Liver (tissue), 8 donors: ENCODE measurements at regions not wholly inside any gene's neighbourhood (a gene's known extent, or its start where the extent isn't known, plus 50 kb on each side); places are given as distances from the start of the nearest gene placed in this dataset.

Experiments
- DNase-seq: peaks from one replicate; pipeline ENCODE4 v3.0.0-alpha.2; 2017; ENCODE audit warnings: low spot score
- H3K27ac ChIP-seq, 2 donors: one replicate each; pipeline ENCODE4 v1.7.0; 2013; ENCODE audit warnings: inconsistent platforms in 2 of 2, low read length in 2 of 2, control low read depth in 1 of 2, low read depth in 1 of 2, mild to moderate bottlenecking in 1 of 2
- H3K27me3 ChIP-seq, 4 donors: one replicate each; pipeline versions ENCODE4 v1.6.1 to v1.7.0; 2013; ENCODE audit warnings: low read length in 3 of 4, inconsistent platforms in 1 of 4, mild to moderate bottlenecking in 1 of 4, moderate library complexity in 1 of 4; ENCODE audit not compliant: control insufficient read depth in 4 of 4, insufficient read depth in 4 of 4
- H3K36me3 ChIP-seq, 4 donors: one replicate each; pipeline versions ENCODE4 v1.6.1 to v1.7.0; 2013; ENCODE audit warnings: low read length in 3 of 4, mild to moderate bottlenecking in 3 of 4, low read depth in 1 of 4, moderate library complexity in 1 of 4; ENCODE audit not compliant: control insufficient read depth in 4 of 4, insufficient read depth in 3 of 4
- H3K4me1 ChIP-seq, 4 donors: one replicate each; pipeline versions ENCODE4 v1.6.1 to v1.7.0; 2013; ENCODE audit warnings: low read length in 3 of 4, mild to moderate bottlenecking in 3 of 4, moderate library complexity in 1 of 4; ENCODE audit not compliant: control insufficient read depth in 4 of 4, insufficient read depth in 4 of 4
- H3K4me3 ChIP-seq, 3 donors: one replicate each; pipeline versions ENCODE4 v1.6.1 to v1.7.0; 2013; ENCODE audit warnings: low read length in 3 of 3, control low read depth in 1 of 3, low read depth in 1 of 3, mild to moderate bottlenecking in 1 of 3
- H3K9ac ChIP-seq, 2 donors: one replicate each; pipeline ENCODE4 v1.7.0; 2013; ENCODE audit warnings: low read length in 2 of 2, mild to moderate bottlenecking in 2 of 2, moderate library complexity in 2 of 2, control low read depth in 1 of 2, low read depth in 1 of 2
- H3K9me3 ChIP-seq, 4 donors: one replicate each; pipeline versions ENCODE4 v1.6.1 to v1.7.0; 2013; ENCODE audit warnings: low read length in 3 of 4; ENCODE audit not compliant: control insufficient read depth in 4 of 4
- ATF3 ChIP-seq: IDR thresholded peaks from 2 replicates; pipeline ENCODE4 v1.6.1; 2016; ENCODE audit warnings: antibody characterized with exemption
- EGR1 ChIP-seq, 2 donors: IDR thresholded peaks; 2 replicates each; pipeline ENCODE4 v1.6.1; 2016 to 2018; ENCODE audit warnings: antibody characterized with exemption in 2 of 2, low read depth in 2 of 2
- FOXA1 ChIP-seq: IDR thresholded peaks from 2 replicates; pipeline ENCODE4 v1.6.1; 2016; ENCODE audit warnings: antibody characterized with exemption
- FOXA2 ChIP-seq: IDR thresholded peaks from 2 replicates; pipeline ENCODE4 v1.6.1; 2016; ENCODE audit warnings: antibody characterized with exemption
- GABPA ChIP-seq, 2 donors: IDR thresholded peaks in 1 of 2; conservative IDR thresholded peaks in 1 of 2; 2 replicates each; pipeline ENCODE4 v1.6.1; 2016; ENCODE audit warnings: antibody characterized with exemption in 2 of 2, mild to moderate bottlenecking in 1 of 2, moderate library complexity in 1 of 2
- HNF4A ChIP-seq, 2 donors: conservative IDR thresholded peaks; 2 replicates each; pipeline ENCODE4 v1.6.1; 2016; ENCODE audit warnings: antibody characterized with exemption in 2 of 2, mild to moderate bottlenecking in 2 of 2
- HNF4G ChIP-seq: IDR thresholded peaks from 2 replicates; pipeline ENCODE4 v1.6.1; 2016; ENCODE audit warnings: antibody characterized with exemption
- JUND ChIP-seq, 2 donors: IDR thresholded peaks; 2 replicates each; pipeline ENCODE4 v1.6.1; 2016; ENCODE audit warnings: antibody characterized with exemption in 2 of 2
- REST ChIP-seq: IDR thresholded peaks from 2 replicates; pipeline ENCODE4 v1.6.1; 2016; ENCODE audit warnings: antibody characterized with exemption, mild to moderate bottlenecking
- RXRA ChIP-seq, 2 donors: IDR thresholded peaks; 2 replicates each; pipeline ENCODE4 v1.6.1; 2017 to 2018; ENCODE audit warnings: antibody characterized with exemption in 2 of 2, mild to moderate bottlenecking in 1 of 2
- SP1 ChIP-seq: IDR thresholded peaks from 2 replicates; pipeline ENCODE4 v1.6.1; 2018; ENCODE audit warnings: antibody characterized with exemption, mild to moderate bottlenecking
- YY1 ChIP-seq: IDR thresholded peaks from 2 replicates; pipeline ENCODE4 v1.6.1; 2016; ENCODE audit warnings: antibody characterized with exemption, mild to moderate bottlenecking
- ZBTB33 ChIP-seq: IDR thresholded peaks from 2 replicates; pipeline ENCODE4 v1.6.1; 2016; ENCODE audit warnings: antibody characterized with exemption
- WGBS: extraction: QIAGEN DNeasy Blood & Tissue Kit; methylation state at CpG from one replicate; pipeline ENCODE4 v1.1.7; 2013; 5-methylcytosine and 5-hydroxymethylcytosine counted together
- TF ChIP-seq, protein P1 (sequence below): fragments of 150-350 bp; IDR thresholded peaks from 2 replicates; pipeline ENCODE4 v1.5.1; 2017; ENCODE audit warnings: improper control_type of control experiment, low read depth, low read length; ENCODE audit not compliant: missing input control
- TF ChIP-seq, protein P2 (sequence below): IDR thresholded peaks from 2 replicates; pipeline ENCODE4 v1.6.1; 2016; ENCODE audit warnings: antibody characterized with exemption
- donor health status: healthy.
- donor health status: healthy.
- donor health status: healthy.
- donor health status: healthy.
- donor health status: healthy.

DNA sequence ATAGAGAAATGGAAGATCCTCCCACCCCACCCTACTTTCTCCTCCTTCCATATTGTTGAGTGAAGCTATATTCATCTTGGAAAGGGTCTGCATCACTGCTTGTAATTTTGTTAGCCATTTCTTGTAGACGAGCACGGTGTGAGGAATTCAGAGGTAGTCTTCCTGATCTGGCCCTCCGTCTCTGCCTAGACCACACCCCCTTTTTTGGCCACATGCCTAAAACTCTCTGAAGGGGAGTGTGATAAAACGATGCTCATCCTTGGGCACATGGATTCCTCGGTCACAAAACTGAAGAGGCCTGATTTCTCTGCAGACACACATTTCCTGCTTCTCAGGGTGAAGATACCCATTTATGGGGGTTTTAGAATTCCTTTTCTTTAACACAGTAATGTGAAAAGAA, 182.8 kb downstream of the LARP7 start:
- TF ChIP-seq ATF3 (no peak), ZBTB33 (no peak), FOXA2 (no peak), GABPA (IDR thresholded peaks at IDR 0.05 in 1 of 2, conservative IDR thresholded peaks at IDR 0.05 in 1 of 2) (no peak), YY1 (no peak), EGR1 (IDR thresholded peaks at IDR 0.05; ENCODE audit: low read depth in 2 of 2) (no peak), SP1 (no peak), REST (no peak), HNF4G (no peak), HNF4A (conservative IDR thresholded peaks at IDR 0.05) (no peak), FOXA1 (no peak), RXRA (IDR thresholded peaks at IDR 0.05) (no peak), JUND (IDR thresholded peaks at IDR 0.05) (no peak)
- TF ChIP-seq, protein P1, sequence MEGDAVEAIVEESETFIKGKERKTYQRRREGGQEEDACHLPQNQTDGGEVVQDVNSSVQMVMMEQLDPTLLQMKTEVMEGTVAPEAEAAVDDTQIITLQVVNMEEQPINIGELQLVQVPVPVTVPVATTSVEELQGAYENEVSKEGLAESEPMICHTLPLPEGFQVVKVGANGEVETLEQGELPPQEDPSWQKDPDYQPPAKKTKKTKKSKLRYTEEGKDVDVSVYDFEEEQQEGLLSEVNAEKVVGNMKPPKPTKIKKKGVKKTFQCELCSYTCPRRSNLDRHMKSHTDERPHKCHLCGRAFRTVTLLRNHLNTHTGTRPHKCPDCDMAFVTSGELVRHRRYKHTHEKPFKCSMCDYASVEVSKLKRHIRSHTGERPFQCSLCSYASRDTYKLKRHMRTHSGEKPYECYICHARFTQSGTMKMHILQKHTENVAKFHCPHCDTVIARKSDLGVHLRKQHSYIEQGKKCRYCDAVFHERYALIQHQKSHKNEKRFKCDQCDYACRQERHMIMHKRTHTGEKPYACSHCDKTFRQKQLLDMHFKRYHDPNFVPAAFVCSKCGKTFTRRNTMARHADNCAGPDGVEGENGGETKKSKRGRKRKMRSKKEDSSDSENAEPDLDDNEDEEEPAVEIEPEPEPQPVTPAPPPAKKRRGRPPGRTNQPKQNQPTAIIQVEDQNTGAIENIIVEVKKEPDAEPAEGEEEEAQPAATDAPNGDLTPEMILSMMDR = no peak
- TF ChIP-seq, protein P2, sequence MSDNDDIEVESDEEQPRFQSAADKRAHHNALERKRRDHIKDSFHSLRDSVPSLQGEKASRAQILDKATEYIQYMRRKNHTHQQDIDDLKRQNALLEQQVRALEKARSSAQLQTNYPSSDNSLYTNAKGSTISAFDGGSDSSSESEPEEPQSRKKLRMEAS = no peak
- H3K27ac ChIP-seq = no peak overlapping the region
- H3K4me1 ChIP-seq = peaks cover 0 to 4% (median 0%) of the 10 kb centered on the region in 4 donors
- no peak overlapping the region for H3K9ac ChIP-seq
- H3K36me3 ChIP-seq = no peaks in the 10 kb centered on the region
- peaks cover 0 to 6% (median 0%) of the 10 kb centered on the region in 4 donors for H3K27me3 ChIP-seq
- no peak for DNase-seq
- H3K9me3 ChIP-seq = no peaks in the 10 kb centered on the region
- 80% methylated on average over 5 of the region's 5 CpGs for WGBS
- no peak overlapping the region for H3K4me3 ChIP-seq

DNA sequence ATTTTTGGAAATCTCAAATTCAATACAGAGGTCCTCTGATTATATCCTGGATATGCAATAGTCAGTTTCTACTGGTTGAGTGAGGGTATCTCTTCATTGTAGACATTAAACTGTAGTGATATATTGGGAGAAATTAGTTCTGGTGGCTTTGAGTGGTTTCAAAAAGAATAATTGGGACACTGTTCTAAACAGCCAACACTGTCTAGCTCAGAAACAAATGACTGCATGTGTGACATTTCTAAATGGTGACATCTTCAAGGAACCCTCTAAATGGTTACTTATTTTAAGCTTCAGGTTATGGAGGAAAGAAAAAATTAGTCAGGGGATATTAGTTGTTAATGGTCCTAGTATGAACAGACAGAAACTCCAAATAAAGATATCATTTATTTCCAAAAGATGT, 186.2 kb downstream of the LARP7 start:
- Histone ChIP-seq H3K9me3 (no peaks in the 10 kb centered on the region), H3K36me3 (no peaks in the 10 kb centered on the region), H3K4me1 (peaks cover 0 to under 1% (median 0%) of the 10 kb centered on the region in 4 donors), H3K9ac (no peak overlapping the region), H3K4me3 (no peak overlapping the region), H3K27ac (no peak overlapping the region), H3K27me3 (peaks cover 0 to 2% (median 0%) of the 10 kb centered on the region in 4 donors)
- no peak for TF ChIP-seq ZBTB33
- no peak for DNase-seq
